Hepatocyte (in vitro differentiated cells): ENCODE measurements at regions not wholly inside any gene's neighbourhood (a gene's known extent, or its start where the extent isn't known, plus 50 kb on each side); places are given as distances from the start of the nearest gene placed in this dataset.

Experiments
- EZH2 ChIP-seq: fragments of 200-600 bp; sonication (generic); IDR thresholded peaks from 2 replicates; pipeline ENCODE4 v1.6.1; 2016; ENCODE audit warnings: antibody characterized with exemption, mild to moderate bottlenecking, borderline replicate concordance
- EZH2phosphoT487 ChIP-seq: fragments of 200-600 bp; sonication (generic); IDR thresholded peaks from one replicate; pipeline ENCODE4 v1.6.1; 2018; ENCODE audit warnings: antibody characterized with exemption, mild to moderate bottlenecking, low read depth, moderate library complexity; ENCODE audit not compliant: unreplicated experiment, severe bottlenecking
- TF ChIP-seq, protein P1 (sequence below): fragments of 200-600 bp; sonication (generic); IDR thresholded peaks from 2 replicates; pipeline ENCODE4 v1.5.1; 2016; ENCODE audit warnings: antibody characterized with exemption, mild to moderate bottlenecking; ENCODE audit not compliant: poor library complexity

DNA sequence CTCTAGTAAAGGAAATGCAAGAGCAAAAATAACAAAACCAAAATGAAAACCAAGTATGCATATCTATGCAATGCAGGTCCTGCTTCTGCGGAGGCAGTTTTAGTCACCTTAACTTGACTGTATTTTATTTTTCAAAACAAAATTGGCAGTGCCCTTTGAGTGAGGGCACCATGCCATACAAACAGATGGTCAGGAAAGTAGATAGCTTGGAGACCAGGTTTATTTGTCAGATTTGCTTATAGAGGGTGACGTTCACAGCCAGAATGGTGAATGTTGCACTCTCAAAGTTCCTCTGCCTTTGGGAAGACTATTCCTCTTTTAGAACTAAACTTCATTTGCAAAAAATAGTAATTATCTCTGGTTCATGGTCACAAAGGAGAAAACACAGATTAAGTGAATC lies 801.9 kb downstream of the ANKRD7 start:
- TF ChIP-seq, protein P1, sequence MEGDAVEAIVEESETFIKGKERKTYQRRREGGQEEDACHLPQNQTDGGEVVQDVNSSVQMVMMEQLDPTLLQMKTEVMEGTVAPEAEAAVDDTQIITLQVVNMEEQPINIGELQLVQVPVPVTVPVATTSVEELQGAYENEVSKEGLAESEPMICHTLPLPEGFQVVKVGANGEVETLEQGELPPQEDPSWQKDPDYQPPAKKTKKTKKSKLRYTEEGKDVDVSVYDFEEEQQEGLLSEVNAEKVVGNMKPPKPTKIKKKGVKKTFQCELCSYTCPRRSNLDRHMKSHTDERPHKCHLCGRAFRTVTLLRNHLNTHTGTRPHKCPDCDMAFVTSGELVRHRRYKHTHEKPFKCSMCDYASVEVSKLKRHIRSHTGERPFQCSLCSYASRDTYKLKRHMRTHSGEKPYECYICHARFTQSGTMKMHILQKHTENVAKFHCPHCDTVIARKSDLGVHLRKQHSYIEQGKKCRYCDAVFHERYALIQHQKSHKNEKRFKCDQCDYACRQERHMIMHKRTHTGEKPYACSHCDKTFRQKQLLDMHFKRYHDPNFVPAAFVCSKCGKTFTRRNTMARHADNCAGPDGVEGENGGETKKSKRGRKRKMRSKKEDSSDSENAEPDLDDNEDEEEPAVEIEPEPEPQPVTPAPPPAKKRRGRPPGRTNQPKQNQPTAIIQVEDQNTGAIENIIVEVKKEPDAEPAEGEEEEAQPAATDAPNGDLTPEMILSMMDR, result no peak
- TF ChIP-seq EZH2 (no peak), EZH2phosphoT487 (no peak)
